ENCODE measurements at regions not wholly inside any gene's neighbourhood (a gene's known extent, or its start where the extent isn't known, plus 50 kb on each side); places are given as distances from the start of the nearest gene placed in this dataset.
"Not testable (repeated sequence)": the region's sequence is repeated elsewhere in the genome, so short reads cannot be mapped to it uniquely, and the experiment has no call there.

DNA sequence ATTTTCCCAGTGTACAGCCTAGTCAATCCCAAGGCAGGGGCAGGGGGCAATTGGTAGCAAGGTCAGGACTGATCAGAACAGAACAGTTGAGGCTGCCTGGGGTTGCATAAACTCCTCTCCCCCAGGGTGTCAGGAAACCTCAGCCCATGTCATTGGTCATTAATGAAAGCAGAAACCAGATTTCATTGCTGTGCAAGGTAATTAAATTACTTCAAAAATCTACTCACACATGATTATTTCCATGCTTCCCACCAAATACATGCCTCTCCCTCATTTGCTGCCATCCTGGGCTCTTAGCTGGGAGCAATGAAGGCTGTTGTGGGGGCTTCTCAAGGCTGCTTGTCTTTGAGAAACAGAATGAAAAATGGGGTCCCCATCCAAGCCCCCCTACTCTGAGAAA, 124.2 kb downstream of the PHETA1 start:
- peaks cover 14% of the 10 kb centered on the region for H3K9me3 Mint-ChIP-seq
- no peak overlapping the region for H3K4me2 ChIP-seq
- H3K9me2 ChIP-seq (ENCODE audit: insufficient read depth) = no peaks in the 10 kb centered on the region; the same call in 1 of the 2 replicates
- no peaks in the 10 kb centered on the region for H4K20me1 ChIP-seq (replicated peaks; ENCODE audit: insufficient read depth)
- H3K27ac ChIP-seq (ENCODE audit: low read depth) = no peak overlapping the region
- no peak overlapping the region for H3K4me3 Mint-ChIP-seq
- H3K4me3 ChIP-seq = no peak overlapping the region
- DNase-seq (ENCODE audit: low spot score) (no peak), ATAC-seq (no peak)
- no peaks in the 10 kb centered on the region for H3K27me3 Mint-ChIP-seq (ENCODE audit: insufficient read depth, low read depth, poor library complexity)
- H3K4me1 ChIP-seq (ENCODE audit: insufficient read depth) = no peaks in the 10 kb centered on the region
- no peak overlapping the region for H3K27ac Mint-ChIP-seq
- no peaks in the 10 kb centered on the region for H3K79me2 ChIP-seq (replicated peaks; ENCODE audit: insufficient read depth)
- H3K4me1 Mint-ChIP-seq = peaks cover 7% of the 10 kb centered on the region; the same call in 2 of the 3 replicates
- peaks cover 5% of the 10 kb centered on the region; the same call in 1 of the 3 replicates for H3K36me3 Mint-ChIP-seq (ENCODE audit: low read depth)
- no peak overlapping the region for H2AFZ ChIP-seq
- H3K27me3 ChIP-seq (ENCODE audit: insufficient read depth) = no peaks in the 10 kb centered on the region
- H3K36me3 ChIP-seq (ENCODE audit: insufficient read depth) = no peaks in the 10 kb centered on the region
- no peaks in the 10 kb centered on the region for H3F3A ChIP-seq (replicated peaks; ENCODE audit: low read depth)
- TF ChIP-seq NANOG (IDR thresholded peaks at IDR 0.05; ENCODE audit: borderline replicate concordance) = no peak
- no peak for TF ChIP-seq ZNF462 (CRISPR knock-in tag; IDR thresholded peaks at IDR 0.05)

- ATAC-seq; H3K27ac Mint-ChIP-seq; H3K36me3 Mint-ChIP-seq (ENCODE audit: low read depth); H3K9me2 ChIP-seq (ENCODE audit: insufficient read depth); H3K4me3 ChIP-seq; H3K27me3 Mint-ChIP-seq (ENCODE audit: insufficient read depth, low read depth, poor library complexity); H3K79me2 ChIP-seq (replicated peaks; ENCODE audit: insufficient read depth); DNase-seq (ENCODE audit: low spot score); H3K4me1 Mint-ChIP-seq; H4K20me1 ChIP-seq (replicated peaks; ENCODE audit: insufficient read depth); H3K27me3 ChIP-seq (ENCODE audit: insufficient read depth); H3K4me1 ChIP-seq (ENCODE audit: insufficient read depth); H3K36me3 ChIP-seq (ENCODE audit: insufficient read depth); H3K27ac ChIP-seq (ENCODE audit: low read depth); H3F3A ChIP-seq (replicated peaks; ENCODE audit: low read depth); H2AFZ ChIP-seq; H3K4me2 ChIP-seq; H3K4me3 Mint-ChIP-seq: not testable (repeated sequence)
- peaks cover 14% of the 10 kb centered on the region for H3K9me3 Mint-ChIP-seq
Observed at GRCh38 chr12:111242817-111243216, 126.1 kb downstream of the PHETA1 start.
